ENCODE measurements at regions not wholly inside any gene's neighbourhood (a gene's known extent, or its start where the extent isn't known, plus 50 kb on each side); places are given as distances from the start of the nearest gene placed in this dataset.
"Not testable (repeated sequence)": the region's sequence is repeated elsewhere in the genome, so short reads cannot be mapped to it uniquely, and the experiment has no call there.

DNA sequence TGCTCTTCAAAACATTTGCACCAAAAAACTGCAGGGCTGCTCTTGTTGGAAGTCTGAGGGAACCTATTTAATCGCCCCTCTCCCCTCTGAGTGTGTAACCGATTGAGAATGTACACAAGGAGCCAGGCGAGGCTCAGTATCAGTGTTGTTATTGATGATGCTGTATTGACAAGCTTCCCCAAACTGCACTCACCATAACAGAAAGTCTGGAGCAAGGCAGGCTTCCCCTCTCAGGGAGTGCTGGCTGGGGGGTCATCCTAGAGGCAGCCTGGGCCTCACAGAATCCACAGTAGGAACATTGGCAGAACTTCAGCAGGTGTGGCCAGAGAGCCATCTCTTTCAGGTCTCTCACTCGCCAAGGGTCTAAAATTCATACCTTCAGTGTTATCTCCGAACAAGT, 58.1 kb upstream of the TUNAR start:
- DNase-seq: no peak

DNA sequence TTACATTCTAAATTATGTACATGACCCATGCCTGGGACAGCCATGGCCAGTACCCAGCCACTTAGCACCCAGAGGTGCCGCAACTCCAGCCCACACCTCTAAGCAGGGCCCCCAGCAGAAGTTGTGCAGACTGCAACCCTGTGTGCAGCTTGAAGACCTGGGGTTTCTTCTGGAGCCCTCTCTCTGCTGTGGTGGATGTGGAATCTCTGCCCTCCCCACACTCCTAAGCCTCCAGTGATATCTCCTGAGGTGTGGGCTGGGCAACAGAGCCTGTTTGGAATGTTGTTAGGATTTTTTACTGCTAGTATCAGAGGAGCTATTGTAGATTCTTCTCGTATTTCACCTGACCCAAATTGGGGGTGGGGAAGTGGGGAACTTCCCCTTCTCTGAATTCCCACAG, 59.4 kb upstream of the TUNAR start:
- DNase-seq: no peak

DNA sequence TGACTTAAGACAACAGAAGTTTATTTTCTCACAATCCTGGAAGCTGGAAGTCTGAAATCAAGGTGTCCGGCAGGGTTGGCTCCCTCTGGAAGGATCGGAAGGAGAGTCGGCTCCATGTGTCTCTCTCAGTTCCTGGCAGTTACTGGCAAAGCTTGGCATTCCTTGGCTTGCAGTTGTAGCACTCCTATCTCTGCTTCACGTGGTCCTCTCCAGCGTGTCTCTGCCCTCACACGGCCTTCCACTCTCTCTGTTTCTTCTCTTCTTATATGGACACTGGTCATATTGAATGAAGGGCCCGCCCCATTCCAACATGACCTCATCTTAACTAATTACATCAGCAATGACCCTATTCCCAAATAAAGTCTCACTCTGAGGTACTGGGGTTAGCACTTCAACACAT, 60.1 kb upstream of the TUNAR start:
- DNase-seq: no peak

DNA sequence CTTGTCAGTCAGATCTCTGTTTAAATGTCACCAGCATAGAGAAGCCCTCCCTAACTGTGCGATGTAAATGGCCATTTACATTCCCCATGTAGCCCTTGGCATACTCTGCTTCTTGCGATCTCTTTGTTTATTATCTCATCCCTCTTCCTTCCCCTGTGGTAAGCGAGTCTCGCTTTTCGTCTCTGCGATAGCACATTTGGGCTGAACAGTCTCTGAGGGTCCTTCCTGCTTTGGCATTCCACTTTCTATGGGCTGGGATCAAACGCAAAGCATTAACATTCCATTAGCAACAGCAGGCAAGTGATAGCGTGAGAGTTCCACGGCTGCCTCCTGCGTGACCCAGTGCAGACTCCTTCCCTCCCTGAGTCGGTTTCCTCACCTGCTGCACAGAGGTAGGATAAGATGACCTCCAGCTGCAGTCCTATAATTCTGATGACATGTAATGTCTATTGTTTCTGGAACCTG, 61.4 kb upstream of the TUNAR start:
- DNase-seq: no peak

DNA sequence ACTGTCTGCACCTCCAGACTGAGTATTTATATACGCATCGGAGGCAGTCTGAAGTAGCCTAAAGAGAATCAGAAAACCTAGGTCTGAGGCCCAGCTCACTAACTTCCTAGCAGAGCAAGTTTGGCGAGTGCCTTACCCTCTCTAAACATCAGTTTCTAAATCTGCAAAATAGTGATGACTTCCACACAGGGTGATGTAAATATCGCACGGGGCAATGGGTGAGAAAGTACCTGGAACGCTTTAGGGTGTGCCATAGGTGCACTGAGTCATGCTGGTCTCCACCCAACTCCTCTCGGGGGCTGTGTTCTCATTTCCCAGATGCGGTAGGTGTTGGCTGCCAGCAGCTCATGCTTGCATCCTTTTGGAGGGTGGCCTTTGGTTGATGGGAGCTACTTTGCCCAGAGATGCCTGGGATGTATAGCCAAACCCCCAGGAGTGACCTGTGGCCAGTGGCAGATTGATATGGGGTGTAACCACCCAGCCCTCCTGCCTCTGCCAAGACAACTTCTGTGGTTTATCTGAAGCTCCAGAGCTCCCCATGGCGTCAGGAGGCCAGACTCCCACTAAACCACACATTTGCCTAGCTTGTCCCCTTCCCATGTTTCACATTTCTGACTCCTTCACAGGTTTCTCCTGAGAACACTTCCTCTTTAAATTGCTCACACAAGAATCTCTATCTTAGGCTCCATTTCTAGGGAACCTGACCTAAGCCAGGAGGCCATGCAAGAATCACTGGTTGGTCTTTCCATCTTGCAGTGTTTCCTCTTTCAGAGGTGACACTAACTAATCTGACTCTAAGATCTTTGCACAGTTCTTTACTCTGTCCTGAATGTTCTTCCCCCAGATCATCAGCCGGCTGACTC, 62.0 kb upstream of the TUNAR start:
- no peak for DNase-seq

DNA sequence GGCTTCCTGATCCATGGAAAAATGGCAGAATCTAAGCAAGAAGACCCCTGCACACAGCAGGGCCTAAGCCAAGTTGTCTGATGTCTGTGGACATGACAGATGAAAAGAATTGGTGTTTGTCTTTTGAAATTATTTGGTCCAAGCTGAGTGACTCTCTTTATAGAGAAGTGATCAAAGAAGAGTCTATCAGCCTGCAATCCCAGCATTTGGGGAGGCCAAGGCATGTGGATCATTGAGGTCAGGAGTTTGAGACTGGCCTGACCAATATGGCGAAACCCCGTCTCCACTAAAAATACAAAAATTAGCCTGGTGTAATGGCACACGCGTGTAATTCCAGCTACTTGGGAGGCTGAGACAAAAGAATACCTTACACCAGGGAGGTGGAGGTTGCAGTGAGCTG, 64.8 kb upstream of the TUNAR start:
- no peak for DNase-seq

DNA sequence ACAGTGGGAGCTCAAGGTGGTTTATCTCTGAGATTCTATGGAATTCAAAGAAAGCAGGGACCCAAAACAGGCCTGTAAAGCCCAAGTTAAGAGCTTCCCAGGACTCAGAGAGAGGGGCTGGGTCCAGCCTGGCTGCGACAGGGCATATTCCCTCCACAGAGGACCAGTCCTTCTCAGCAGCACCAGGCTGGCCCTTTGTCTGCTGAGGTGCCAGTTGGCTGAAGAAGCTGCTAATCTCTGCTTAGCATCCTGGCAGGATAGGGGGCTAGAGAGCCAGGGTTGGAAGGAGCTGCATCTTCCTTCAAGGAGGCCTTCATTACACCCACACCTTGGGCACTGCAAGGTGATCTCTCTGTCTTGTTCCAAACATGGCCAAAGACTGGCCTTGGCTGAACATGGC, 68.3 kb upstream of the TUNAR start:
- DNase-seq: no peak

DNA sequence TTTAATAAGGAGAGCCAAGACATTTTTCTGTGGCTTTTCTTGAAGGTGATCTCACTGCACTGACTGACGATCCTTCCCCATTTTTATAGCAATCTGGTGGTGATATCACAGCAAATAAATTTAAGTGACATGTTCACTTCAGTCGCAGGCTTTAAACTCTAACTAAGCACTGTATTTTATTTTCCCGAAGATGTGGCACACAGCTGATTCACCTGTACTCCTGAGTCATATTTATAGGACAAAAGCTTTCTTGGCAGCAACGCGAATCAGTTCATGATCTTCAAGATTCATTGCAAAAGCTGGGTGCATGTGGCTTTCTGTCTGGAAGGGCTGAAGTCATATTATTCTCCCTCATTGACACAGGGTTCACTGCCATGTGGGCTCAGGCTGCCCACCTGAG, 79.8 kb upstream of the TUNAR start:
- no peak for DNase-seq

DNA sequence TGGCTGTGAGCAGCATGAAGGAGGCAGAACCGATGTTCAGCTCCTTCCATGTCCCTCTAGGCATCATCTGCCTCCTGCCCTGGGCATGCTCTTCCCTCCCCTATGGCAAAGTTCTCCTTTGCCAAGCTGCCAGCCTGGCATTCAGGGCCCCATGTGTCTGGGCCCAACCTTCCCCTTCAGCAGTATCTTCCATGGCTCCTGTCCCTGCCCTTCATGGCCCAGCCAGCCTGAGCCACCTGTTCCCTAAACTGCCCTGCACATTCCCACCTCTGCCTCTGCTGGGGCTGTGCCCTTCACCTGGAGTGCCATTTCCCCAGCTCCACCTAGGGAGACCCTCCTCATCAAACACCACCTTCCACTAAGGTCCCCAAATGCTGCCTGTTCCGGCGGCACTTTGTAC, 74.0 kb upstream of the TCL1A start:
- no peak for DNase-seq

DNA sequence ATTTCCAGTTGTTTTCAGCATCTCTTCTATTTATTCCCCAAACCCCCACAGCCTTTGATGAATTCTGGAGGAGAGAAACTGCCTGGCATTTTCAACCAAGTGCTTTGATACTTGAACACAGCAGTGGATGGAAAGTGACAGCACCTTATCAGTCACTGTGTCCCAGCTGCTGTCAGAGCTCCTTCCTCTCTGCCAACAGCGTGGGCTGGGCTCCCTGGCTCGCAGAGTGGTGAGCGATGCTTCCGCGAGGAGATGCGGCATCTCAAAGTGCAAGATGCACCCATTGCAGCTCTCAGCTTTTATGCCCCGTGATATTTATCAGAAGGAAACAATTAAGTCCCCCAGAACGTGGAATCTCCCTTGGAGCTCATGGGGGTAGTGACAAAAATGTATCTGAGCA, 72.6 kb upstream of the TCL1A start:
- no peak for DNase-seq

DNA sequence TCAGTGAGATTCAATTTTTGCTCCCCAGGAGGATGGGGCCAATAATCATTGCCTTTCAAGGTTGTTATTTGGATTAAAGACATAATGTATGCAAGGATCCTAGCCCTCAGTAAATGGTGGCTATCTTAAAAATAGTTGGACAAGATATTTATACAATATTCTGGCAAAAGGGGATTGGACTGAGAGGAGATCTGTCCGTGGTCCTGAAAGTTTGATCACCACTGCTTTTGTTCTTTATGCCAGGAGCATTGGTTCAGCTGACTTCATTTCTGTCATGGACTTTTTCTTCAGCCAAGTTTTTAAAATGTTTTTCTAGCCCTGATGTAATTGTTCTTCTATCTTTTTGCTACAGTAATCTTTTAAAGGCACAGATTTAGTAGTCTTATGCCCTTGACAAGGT, 70.2 kb upstream of the TCL1A start:
- DNase-seq: peak; percentile 7

DNA sequence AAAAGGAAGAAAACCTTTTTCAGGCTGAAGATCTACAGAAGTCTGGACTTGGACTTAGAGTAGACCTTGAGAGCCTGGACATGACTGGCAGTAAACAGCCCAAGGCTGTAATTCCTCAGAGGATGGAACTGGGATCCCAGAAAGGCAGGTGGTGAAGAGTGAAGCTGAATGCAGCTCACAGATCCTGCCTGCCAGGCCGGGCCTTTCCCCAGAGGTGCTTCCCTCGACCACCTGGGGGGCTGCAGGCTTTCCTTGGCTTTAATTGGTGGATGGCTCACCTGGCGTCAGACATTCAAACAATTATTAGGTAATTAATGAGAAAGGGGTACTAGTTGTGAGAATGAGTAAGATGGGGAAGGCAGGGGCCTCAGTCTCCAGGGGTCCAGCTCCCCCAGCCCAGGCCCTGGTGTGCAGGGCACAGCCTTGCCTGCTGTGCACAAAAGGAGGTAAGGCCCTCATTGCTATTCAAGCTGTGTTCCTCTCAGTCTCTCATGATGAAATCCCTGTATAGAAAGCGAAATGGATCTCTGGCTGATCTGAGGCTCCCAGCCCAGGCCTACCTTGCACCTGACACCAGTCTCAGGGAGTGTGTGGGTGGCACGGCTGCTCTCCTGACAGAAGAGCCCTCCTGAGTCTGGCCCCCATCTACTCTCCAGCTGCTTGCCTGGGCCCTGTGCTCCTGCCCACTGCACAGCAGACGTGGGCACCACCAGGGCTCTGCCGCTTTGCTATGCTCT, 63.0 kb upstream of the TCL1A start:
- no peak for DNase-seq

DNA sequence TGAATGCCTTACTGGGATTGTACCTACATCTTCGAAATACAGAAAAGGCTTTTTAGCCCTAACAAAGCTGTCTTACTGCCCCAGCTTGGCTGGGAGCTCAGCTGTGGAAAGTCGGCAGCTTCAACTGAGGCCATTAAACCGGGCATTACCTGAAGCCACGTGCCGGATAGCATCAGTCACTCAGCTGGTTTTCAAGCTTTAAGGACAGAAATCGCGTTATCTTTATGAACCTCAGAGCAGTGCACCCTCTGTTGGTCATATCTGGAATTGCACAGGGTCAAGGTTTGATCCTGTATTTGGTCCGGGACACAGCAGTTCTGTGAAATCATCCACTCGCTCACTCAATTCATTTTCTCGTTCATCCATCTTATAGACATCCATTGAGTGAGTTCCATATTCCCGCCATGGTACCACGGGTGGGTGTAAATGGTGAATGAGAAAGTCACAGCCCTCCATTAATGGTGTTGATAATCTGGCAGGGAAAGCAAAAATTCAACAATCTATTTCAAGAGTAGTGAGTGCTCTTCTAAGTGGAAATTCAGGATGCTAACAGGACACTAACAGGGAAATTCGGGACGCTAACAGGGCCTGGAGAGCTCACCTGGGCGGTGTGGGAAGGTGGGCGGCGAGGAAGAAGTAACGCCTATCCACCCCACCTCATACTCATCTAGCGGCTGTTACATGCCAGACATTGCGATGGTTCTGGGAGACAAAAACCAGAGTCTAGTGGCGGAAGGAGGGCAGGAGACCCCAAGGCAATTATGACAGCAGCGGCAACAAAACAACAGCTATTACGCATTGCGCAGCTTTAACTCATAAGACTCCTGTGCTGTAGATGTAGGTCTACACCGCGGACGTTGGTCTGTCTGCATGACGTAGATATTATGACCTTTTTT, 60.6 kb upstream of the TCL1A start:
- peak; percentile 74 for DNase-seq

DNA sequence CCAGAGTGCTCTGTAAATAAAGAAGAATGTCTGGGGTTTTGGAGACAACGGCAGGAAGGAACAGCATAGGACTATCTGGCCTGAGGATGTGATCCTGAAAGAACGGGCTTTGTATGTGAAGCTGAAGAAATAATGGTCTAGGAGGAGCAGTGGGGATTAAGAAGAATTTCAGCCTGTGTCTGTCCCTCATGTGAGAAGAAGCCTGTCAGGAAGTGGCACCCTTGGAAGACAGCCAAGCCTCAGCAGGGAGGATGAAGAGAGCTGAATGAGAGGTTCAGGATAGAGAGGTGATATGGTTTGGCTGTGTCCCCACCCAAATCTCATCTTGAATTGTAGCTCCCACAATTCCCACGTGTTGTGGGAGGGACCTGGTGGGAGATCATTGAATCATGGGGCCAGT, 56.9 kb upstream of the TCL1A start:
- no peak for DNase-seq

DNA sequence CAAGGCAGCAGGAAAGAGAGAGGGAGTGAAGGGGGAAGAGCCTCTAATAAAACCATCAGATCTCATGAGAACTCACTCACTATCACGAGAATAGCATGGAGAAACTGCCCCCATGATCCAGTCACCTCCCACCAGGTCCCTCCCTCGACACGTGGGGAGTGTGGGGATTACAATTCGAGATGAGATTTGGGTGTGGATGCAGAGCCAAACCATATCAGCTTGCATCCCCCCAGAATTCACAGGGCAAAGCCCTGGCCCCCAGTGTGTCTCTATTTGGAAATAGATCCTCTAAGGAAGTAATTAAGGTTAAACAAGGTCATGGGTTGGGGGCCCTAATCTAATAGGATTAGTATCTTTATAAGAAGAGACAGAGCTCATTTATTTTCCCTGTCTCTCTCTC, 56.1 kb upstream of the TCL1A start:
- no peak for DNase-seq

DNA sequence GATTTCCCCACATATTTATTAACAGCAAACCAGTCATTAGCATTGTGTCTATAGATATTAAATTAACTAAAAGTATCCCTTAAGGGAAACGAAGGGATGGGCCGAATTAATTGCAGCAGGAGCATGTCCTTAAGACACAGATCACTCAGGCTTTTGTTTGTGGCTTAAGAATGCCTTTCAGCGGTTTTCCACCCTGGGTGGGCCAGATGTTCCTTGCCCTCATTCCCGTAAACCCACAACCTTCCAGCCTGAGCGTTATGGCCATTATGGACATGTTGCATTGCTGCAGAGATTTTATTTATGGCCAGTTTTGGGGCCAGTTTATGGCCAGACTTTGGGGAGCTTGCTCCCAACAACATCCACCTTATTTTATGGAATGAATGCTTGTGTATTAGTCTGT, 55.5 kb upstream of the TCL1A start:
- not testable (repeated sequence) for DNase-seq

DNA sequence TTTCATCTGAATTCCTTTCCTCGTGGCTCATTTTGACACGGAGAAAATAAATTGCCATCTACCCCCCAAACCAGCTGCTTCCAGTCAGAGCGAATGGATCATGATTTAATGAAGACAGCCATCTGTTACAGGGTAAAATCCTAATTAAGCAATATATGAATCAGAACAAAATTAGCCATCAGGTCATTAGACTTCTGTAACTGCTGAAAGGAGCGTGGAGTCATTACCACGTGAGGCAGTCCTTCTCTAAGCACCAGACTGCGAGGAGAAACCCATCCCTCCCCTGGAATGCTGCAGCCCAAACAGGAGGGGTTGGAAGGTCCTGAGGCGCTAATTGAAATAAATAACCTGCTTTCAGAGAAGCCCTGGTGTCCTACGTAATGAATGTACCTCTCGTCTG, 51.1 kb upstream of the TCL1A start:
- DNase-seq: no peak

DNA sequence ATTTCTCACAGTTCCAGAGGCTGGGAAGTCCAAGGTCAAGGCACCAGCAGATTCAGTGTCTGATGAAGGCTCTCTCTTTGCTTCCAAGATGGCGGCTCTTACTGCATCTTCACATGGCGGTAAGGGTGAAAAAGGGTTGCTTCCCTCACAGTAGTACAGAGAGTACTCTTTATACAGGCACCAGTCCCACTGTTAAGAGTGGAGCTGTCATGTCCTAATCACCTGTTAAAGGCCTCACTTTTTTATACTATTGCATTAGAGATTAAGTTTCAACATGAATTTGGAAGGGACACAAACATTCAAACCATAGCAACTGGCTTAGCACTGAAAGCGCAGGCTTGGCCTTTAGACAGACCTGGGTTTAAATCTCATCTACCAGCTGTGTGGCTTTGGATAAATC, 50.0 kb upstream of the TCL1A start:
- DNase-seq: no peak
